Skeletal muscle satellite cell (primary cell): ENCODE measurements at regions not wholly inside any gene's neighbourhood (a gene's known extent, or its start where the extent isn't known, plus 50 kb on each side); places are given as distances from the start of the nearest gene placed in this dataset.

ENCODE experiments used
- H3K27me3 ChIP-seq: 2 replicates; pipeline ENCODE4 v1.7.0; 2013; ENCODE audit warnings: low read length; ENCODE audit not compliant: control insufficient read depth, insufficient read depth
- H3K36me3 ChIP-seq: 2 replicates; pipeline ENCODE4 v1.7.0; 2013; ENCODE audit warnings: mild to moderate bottlenecking, control low read depth, low read length; ENCODE audit not compliant: insufficient read depth
- H3K4me1 ChIP-seq: 2 replicates; pipeline ENCODE4 v1.7.0; 2013; ENCODE audit warnings: low read length; ENCODE audit not compliant: control insufficient read depth, insufficient read depth
- H3K4me2 ChIP-seq: 2 replicates; pipeline ENCODE4 v1.7.0; 2013; ENCODE audit warnings: mild to moderate bottlenecking, low read length
- H3K4me3 ChIP-seq: 2 replicates; pipeline ENCODE4 v1.7.0; 2013; ENCODE audit warnings: low read length
- H3K9ac ChIP-seq: 2 replicates; pipeline ENCODE4 v1.7.0; 2013; ENCODE audit warnings: mild to moderate bottlenecking, low read depth, low read length, moderate library complexity
- H3K9me3 ChIP-seq: replicated peaks from 2 replicates; pipeline ENCODE4 v1.7.0; 2013; ENCODE audit warnings: mild to moderate bottlenecking, control low read depth, low read length

DNA sequence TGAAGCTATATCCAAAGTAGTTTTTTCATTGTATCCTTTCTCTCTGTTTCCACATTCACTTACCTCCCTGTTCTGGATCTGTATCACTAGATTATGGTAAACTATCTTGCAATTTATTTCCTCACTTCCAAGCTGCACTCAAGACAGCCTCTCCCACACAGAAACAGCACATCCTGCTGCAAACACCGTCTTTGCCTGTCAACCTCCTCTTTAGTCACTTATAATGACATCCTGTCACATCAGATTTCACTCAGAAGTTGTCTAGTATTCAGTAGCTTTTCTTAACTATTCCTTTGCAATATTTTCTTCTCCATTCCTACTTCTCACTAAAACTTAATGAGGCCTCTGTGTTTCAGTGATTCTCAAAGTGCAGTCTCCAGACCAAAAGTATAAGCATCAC, 490.8 kb downstream of the IGSF11 start:
- Histone ChIP-seq H3K9ac (no peak overlapping the region), H3K4me2 (no peak overlapping the region), H3K9me3 (peaks cover 12% of the 10 kb centered on the region), H3K36me3 (no peaks in the 10 kb centered on the region), H3K27me3 (no peaks in the 10 kb centered on the region), H3K4me3 (no peak overlapping the region), H3K4me1 (no peaks in the 10 kb centered on the region)

DNA sequence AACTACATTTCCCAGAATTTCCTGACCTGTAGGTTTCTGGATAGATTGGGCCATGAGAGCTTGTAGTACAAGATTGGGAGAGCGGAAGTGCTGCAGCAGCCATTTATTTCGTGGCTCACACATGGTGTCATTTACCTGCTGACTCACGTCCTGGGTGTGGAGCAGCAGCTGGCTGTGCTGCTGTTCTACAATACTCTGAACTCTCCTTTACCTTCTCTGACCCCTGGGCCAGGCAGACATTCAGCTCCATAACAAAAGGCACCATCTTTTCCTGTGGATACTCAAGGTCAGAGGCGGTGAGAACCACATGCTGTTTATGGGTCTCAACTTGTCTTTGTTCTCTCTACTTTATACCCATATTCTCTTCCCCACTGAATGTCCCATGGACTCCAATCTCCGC, 490.2 kb downstream of the IGSF11 start:
- H3K4me3 ChIP-seq = no peak overlapping the region
- no peaks in the 10 kb centered on the region for H3K27me3 ChIP-seq
- H3K4me1 ChIP-seq = no peaks in the 10 kb centered on the region
- H3K4me2 ChIP-seq = no peak overlapping the region
- peaks cover 12% of the 10 kb centered on the region for H3K9me3 ChIP-seq
- no peaks in the 10 kb centered on the region for H3K36me3 ChIP-seq
- H3K9ac ChIP-seq = no peak overlapping the region

DNA sequence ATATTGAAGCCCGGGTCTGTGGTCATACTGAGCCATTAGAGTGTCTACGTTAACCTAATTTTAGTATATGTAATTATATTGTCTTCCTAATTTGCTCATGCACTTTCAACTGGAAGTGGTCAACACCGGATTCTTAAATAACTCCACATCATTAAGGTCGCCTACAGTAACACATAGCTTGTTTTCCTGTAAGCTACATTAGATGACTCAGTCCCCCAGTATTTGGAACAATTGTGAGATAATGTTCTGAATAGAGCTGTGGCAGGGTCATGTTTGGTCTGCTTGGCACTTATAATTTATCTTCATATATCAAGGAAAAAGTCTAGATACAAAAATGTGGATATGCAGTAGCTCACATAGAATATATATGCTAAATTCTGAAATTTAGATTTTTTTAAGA, 486.2 kb downstream of the IGSF11 start:
- H3K36me3 ChIP-seq = no peaks in the 10 kb centered on the region
- peaks cover 16% of the 10 kb centered on the region for H3K9me3 ChIP-seq
- H3K4me3 ChIP-seq = no peak overlapping the region
- H3K4me1 ChIP-seq = no peaks in the 10 kb centered on the region
- H3K9ac ChIP-seq = no peak overlapping the region
- no peak overlapping the region for H3K4me2 ChIP-seq
- H3K27me3 ChIP-seq = no peaks in the 10 kb centered on the region

DNA sequence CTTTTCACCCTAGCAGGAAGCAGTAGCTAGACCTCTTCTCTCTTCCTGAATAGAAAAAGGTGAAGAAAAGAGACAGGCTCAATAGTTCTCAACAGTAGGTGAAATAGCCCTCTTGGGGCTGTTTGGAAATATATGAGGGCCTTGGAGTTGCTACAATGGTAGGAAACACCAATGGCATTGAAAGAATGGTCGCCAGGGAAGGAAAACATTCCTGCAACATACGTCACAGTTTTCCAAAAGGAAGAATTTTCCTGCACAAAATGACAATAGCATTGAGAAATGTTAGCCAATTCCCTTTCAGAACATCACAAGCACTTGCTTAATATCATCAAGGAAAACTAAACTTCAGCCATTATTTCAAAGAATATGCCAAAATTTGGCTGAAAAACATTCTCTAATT, 484.5 kb downstream of the IGSF11 start:
- Histone ChIP-seq H3K9me3 (peaks cover 13% of the 10 kb centered on the region), H3K36me3 (no peaks in the 10 kb centered on the region), H3K4me2 (no peak overlapping the region), H3K4me3 (no peak overlapping the region), H3K27me3 (no peaks in the 10 kb centered on the region), H3K9ac (no peak overlapping the region), H3K4me1 (no peaks in the 10 kb centered on the region)

DNA sequence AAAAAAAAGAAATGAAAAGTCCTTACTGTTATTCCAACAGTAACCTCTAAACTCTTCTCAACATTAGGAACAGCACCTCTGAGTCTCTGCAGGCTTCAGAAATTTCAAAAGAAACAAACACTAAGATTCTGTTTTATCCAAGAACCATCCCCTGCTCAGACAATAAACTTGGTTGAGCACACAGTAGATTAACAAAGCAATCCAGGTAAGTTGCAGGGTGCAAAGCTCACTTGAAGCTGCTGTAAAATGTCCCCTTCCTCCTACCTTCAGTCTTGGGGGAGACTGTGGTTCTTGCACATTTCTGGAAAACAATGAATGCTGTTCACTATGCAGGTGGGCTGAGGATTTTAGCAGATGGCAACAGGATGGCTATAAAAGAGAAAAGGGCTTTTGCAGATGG, 484.1 kb downstream of the IGSF11 start:
- H3K9me3 ChIP-seq = peaks cover 13% of the 10 kb centered on the region
- no peaks in the 10 kb centered on the region for H3K27me3 ChIP-seq
- H3K4me1 ChIP-seq = no peaks in the 10 kb centered on the region
- H3K4me2 ChIP-seq = no peak overlapping the region
- no peak overlapping the region for H3K4me3 ChIP-seq
- no peak overlapping the region for H3K9ac ChIP-seq
- H3K36me3 ChIP-seq = no peaks in the 10 kb centered on the region

DNA sequence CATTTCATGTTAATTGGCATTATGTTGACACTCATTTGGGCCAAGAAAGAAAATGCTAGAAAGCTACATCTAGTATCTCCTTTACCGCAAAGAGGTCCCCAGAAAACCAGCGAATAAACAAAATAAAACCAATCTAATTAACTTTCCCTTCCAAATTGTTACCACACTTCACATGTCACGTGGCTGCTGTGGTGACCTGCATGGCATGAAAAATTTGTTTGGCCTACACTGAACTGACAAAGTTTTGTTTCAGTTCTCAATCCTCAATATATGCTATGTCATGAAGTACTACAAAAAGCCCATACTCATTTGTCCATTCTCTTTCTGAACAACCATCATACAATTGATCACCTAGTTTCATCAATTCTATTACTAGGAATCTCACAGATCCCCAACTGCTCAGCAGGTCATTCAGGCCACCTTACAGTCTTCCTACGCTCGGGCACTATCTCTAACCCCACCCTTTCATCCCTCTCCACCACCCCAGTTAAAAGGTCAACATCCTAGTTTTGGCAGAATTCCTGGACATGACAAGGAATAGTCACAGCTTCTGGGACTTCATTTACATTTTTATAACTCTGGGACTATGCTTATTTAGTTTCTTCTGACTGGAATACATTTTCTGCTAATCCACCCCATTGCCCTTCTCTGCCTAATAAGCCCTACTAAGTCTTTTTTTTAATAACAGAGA, 480.4 kb downstream of the IGSF11 start:
- Histone ChIP-seq H3K4me1 (no peaks in the 10 kb centered on the region), H3K36me3 (no peaks in the 10 kb centered on the region), H3K9ac (no peak overlapping the region), H3K4me2 (no peak overlapping the region), H3K27me3 (no peaks in the 10 kb centered on the region), H3K9me3 (peaks cover 12% of the 10 kb centered on the region), H3K4me3 (no peak overlapping the region)

DNA sequence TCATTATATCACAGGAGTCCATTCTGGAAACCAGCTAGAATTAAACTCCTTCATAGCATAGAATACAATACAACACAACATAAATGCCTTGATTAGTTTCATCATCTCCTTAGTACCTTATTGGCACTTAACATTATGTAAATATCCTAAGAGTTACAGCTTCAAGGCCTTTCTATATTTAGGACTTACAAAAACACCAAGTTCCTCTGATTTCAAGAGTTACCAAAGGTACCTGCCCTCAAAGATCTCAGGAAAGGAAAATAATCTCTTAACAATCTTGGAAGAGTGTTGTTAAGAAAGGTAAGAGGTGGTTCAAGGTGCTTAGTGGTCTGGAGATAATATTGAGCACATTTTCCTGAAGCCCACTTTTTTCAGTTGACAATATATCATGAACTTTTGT, 477.7 kb downstream of the IGSF11 start:
- H3K9me3 ChIP-seq = peaks cover 5% of the 10 kb centered on the region

DNA sequence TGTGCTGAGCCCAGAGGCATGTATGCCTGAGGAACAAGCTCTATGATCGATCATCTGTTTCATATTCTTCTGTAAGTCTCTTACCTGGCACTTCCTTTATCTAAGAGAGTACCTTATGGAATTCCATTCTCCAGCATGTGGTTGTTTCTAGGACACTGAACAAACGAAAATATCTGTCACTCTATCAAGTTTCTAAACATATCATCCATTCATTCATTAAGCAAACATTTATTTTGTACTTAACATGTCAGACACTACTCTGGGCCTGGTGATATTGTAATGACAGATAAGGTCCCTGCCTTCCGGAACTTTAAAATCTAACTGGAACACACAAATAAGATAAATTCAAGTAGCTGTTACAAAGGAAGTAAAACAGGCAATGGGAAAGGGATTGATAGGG, 477.1 kb downstream of the IGSF11 start:
- Histone ChIP-seq H3K4me3 (no peak overlapping the region), H3K4me1 (no peaks in the 10 kb centered on the region), H3K27me3 (no peaks in the 10 kb centered on the region), H3K36me3 (no peaks in the 10 kb centered on the region), H3K9ac (no peak overlapping the region), H3K9me3 (peaks cover 5% of the 10 kb centered on the region), H3K4me2 (no peak overlapping the region)

More for the DNA sequence above, 477.7 kb downstream of the IGSF11 start:
- Histone ChIP-seq H3K4me1 (no peaks in the 10 kb centered on the region), H3K36me3 (no peaks in the 10 kb centered on the region), H3K4me2 (no peak overlapping the region), H3K9ac (no peak overlapping the region), H3K27me3 (no peaks in the 10 kb centered on the region), H3K4me3 (no peak overlapping the region)

DNA sequence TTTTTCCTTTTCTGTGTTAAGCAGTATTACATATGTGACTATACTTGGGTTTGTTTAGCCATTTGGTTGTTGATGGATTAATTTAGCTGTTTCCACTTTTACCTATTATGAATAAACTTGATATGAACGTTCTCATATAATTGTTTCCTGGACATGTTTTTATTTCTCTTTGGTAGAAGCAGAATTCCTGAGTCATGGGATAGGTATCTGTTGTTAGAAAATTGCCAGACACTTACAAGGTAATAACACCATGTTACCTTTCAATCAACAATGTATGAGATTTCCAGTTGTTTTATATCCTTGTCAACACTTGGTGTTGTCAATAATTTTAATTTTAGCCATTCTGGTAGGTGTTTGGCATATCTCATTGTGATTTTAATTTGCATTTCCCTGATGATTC, 475.4 kb downstream of the IGSF11 start:
- Histone ChIP-seq H3K9me3 (peaks cover 5% of the 10 kb centered on the region), H3K27me3 (no peaks in the 10 kb centered on the region), H3K4me3 (no peak overlapping the region), H3K4me1 (no peaks in the 10 kb centered on the region), H3K36me3 (no peaks in the 10 kb centered on the region), H3K4me2 (no peak overlapping the region), H3K9ac (no peak overlapping the region)

DNA sequence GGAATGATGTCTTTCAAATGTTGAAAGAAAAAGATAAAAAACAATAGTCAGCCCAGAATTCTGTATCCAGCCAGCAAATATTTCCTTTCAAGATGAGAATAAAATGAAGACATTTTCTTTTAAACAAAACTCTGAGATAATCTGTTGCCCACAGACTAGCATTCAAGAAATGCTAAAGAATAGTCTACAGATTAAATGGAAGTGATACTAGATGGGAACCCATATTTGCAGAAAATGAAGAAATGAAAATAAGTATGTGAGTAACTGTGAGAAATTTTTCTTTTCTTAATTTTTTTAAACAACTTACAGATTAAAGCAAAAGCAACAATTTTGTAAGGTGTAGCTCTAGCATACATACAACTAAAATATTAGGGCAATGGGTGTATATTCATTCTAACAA, 469.8 kb downstream of the IGSF11 start:
- H3K9ac ChIP-seq = no peak overlapping the region
- H3K36me3 ChIP-seq = no peaks in the 10 kb centered on the region
- no peaks in the 10 kb centered on the region for H3K9me3 ChIP-seq
- H3K4me1 ChIP-seq = no peaks in the 10 kb centered on the region
- H3K4me2 ChIP-seq = no peak overlapping the region
- H3K27me3 ChIP-seq = no peaks in the 10 kb centered on the region
- no peak overlapping the region for H3K4me3 ChIP-seq

DNA sequence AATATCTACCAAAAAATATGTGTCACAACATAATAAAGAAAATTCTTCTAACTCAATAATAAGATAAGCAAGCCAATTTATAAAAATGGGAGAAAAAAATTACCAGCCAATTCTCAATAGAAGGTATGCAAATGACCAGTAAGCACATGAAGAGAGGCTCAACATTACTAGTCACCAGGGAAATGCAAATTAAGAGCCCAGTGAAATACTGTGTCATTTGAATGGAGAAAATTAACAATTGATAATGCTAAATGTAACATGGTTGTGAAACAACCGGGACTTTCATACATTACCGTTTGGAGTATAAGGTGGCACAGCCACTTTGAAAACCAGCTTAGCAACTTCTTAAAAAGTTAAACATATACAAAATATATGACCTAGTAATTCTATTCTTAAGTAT, 460.7 kb downstream of the IGSF11 start:
- Histone ChIP-seq H3K4me3 (no peak overlapping the region), H3K36me3 (no peaks in the 10 kb centered on the region), H3K4me2 (no peak overlapping the region), H3K27me3 (no peaks in the 10 kb centered on the region), H3K4me1 (no peaks in the 10 kb centered on the region), H3K9ac (no peak overlapping the region), H3K9me3 (no peaks in the 10 kb centered on the region)

DNA sequence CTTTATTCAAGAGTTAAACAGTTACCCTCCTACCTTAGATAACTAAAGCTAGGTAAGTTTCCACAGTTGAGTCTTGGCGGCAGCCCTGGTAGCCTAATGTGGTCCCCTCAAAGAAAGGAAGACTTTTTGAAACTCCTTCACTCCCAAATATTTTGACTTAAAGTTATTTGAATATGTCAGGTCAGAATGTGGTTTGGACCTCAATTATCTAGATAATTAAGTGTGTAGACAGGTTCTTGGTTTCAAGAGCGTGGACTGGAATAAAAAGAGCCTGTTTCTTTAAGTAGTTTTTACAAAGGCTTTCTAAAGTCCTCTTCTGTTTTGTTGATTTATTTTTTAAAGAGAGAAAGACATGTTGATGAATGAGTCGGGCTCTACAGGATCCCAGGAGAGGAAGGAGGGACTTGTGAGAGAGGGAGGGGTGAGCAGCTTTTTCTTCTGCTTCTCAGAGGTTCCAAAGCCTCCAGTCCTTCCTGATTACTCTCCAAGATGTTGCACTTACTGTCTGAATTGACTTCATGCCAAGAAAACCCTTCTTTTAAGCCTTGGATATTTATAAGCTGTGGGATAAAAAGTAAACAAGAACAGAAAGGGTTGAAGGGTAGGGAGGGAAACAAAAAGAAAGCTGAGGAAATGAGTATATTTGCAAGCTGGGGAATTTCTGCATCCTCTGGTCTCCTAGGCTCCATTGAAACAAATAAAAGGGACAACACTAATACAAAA, 457.4 kb downstream of the IGSF11 start:
- no peaks in the 10 kb centered on the region for H3K36me3 ChIP-seq

More for the DNA sequence above, 457.4 kb downstream of the IGSF11 start:
- H3K4me2 ChIP-seq = no peak overlapping the region
- no peaks in the 10 kb centered on the region for H3K27me3 ChIP-seq
- H3K4me1 ChIP-seq = no peaks in the 10 kb centered on the region
- peaks cover 3% of the 10 kb centered on the region for H3K9me3 ChIP-seq
- no peak overlapping the region for H3K9ac ChIP-seq
- no peak overlapping the region for H3K4me3 ChIP-seq
